ENCODE measurements at regions not wholly inside any gene's neighbourhood (a gene's known extent, or its start where the extent isn't known, plus 50 kb on each side); places are given as distances from the start of the nearest gene placed in this dataset.

DNA sequence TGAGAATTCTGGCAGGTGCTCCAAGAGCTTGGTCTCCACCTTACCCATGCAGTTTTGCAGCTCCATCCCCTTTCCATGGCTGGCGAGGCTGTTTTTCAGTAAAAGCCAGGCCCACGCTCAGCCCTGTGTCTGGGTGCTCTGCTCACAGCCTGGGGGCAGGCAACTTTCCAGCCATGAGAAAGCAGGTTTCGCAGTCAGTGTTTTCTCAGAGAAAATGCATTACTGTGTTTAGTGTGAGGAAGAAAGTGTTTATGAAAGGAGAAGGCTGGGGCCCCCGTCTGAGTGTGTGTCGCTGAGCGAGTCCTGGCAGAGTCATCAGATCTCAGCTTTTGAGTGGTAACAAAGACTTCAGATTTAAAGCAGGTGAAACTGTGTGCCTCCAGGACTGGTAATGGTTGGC lies 248.1 kb downstream of the IRX1 start:
- TF ChIP-seq, protein P1, sequence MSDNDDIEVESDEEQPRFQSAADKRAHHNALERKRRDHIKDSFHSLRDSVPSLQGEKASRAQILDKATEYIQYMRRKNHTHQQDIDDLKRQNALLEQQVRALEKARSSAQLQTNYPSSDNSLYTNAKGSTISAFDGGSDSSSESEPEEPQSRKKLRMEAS (IDR thresholded peaks at IDR 0.05): no peak
- TF ChIP-seq, protein P2, sequence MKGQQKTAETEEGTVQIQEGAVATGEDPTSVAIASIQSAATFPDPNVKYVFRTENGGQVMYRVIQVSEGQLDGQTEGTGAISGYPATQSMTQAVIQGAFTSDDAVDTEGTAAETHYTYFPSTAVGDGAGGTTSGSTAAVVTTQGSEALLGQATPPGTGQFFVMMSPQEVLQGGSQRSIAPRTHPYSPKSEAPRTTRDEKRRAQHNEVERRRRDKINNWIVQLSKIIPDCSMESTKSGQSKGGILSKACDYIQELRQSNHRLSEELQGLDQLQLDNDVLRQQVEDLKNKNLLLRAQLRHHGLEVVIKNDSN (IDR thresholded peaks at IDR 0.05): no peak
- no peak for TF ChIP-seq EGR1 (IDR thresholded peaks at IDR 0.05)
- TF ChIP-seq FOXM1 (IDR thresholded peaks at IDR 0.05; ENCODE audit: borderline replicate concordance, low read depth): no peak
- TF ChIP-seq CEBPB (IDR thresholded peaks at IDR 0.05): no peak
- no peak for TF ChIP-seq TCF12 (IDR thresholded peaks at IDR 0.05; ENCODE audit: low read depth)
- TF ChIP-seq RAD21 (IDR thresholded peaks at IDR 0.05; ENCODE audit: low read depth): no peak
- TF ChIP-seq, protein P3, sequence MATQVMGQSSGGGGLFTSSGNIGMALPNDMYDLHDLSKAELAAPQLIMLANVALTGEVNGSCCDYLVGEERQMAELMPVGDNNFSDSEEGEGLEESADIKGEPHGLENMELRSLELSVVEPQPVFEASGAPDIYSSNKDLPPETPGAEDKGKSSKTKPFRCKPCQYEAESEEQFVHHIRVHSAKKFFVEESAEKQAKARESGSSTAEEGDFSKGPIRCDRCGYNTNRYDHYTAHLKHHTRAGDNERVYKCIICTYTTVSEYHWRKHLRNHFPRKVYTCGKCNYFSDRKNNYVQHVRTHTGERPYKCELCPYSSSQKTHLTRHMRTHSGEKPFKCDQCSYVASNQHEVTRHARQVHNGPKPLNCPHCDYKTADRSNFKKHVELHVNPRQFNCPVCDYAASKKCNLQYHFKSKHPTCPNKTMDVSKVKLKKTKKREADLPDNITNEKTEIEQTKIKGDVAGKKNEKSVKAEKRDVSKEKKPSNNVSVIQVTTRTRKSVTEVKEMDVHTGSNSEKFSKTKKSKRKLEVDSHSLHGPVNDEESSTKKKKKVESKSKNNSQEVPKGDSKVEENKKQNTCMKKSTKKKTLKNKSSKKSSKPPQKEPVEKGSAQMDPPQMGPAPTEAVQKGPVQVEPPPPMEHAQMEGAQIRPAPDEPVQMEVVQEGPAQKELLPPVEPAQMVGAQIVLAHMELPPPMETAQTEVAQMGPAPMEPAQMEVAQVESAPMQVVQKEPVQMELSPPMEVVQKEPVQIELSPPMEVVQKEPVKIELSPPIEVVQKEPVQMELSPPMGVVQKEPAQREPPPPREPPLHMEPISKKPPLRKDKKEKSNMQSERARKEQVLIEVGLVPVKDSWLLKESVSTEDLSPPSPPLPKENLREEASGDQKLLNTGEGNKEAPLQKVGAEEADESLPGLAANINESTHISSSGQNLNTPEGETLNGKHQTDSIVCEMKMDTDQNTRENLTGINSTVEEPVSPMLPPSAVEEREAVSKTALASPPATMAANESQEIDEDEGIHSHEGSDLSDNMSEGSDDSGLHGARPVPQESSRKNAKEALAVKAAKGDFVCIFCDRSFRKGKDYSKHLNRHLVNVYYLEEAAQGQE (IDR thresholded peaks at IDR 0.05; ENCODE audit: low read depth): no peak
- TF ChIP-seq EP300 (IDR thresholded peaks at IDR 0.05; ENCODE audit: borderline replicate concordance): no peak
- no peak for TF ChIP-seq YY1 (IDR thresholded peaks at IDR 0.05; ENCODE audit: low read depth)
- TF ChIP-seq NFIC (IDR thresholded peaks at IDR 0.05): no peak
- no peak for TF ChIP-seq CREB1 (IDR thresholded peaks at IDR 0.05; ENCODE audit: low read depth)

Measured in Ishikawa (cell line).